H1 (cell line): ENCODE measurements at regions not wholly inside any gene's neighbourhood (a gene's known extent, or its start where the extent isn't known, plus 50 kb on each side); places are given as distances from the start of the nearest gene placed in this dataset.

ENCODE experiments used
- CTCF ChIA-PET: fragments of 300-600 bp; sonication (Branson Sonifier 250); formaldehyde crosslinking; loops from one replicate; lab custom pipeline; 2021; ENCODE audit not compliant: partially characterized antibody; lab: Charles Lee
- POLR2A ChIA-PET: fragments of 300-600 bp; sonication (Branson Sonifier 250); formaldehyde crosslinking; loops from one replicate; lab custom pipeline; 2021; ENCODE audit warnings: inconsistent platforms; ENCODE audit not compliant: partially characterized antibody; lab: Charles Lee
- DNase-seq, 2 experiments: peaks; one replicate each; pipeline versions ENCODE4 v3.0.0 to v3.0.0-alpha.2; 2010 to 2022; ENCODE audit warnings: low spot score in 2 of 2, low read depth in 1 of 2, mixed read lengths in 1 of 2
- FAIRE-seq: peaks from 2 replicates; lab custom pipeline; 2011; peaks lifted over from hg19 to GRCh38; lab: Jason Lieb, UNC
- H2AFZ ChIP-seq: 2 replicates; pipeline ENCODE4 v1.8.1; 2012; ENCODE audit warnings: low read length, inconsistent platforms
- H2AK5ac ChIP-seq: 2 replicates; pipeline ENCODE4 v1.6.1; 2013; ENCODE audit warnings: low read depth, low read length
- H2BK120ac ChIP-seq: replicated peaks from 2 replicates; pipeline ENCODE3; 2013; ENCODE audit warnings: low read depth, low read length, inconsistent platforms
- H2BK12ac ChIP-seq: 2 replicates; pipeline ENCODE4 v1.6.1; 2013; ENCODE audit warnings: low read depth, low read length
- H2BK15ac ChIP-seq: 2 replicates; pipeline ENCODE4 v1.6.1; 2013; ENCODE audit warnings: low read length
- H2BK20ac ChIP-seq: 2 replicates; pipeline ENCODE4 v1.6.1; 2013; ENCODE audit warnings: low read length
- H2BK5ac ChIP-seq: 2 replicates; pipeline ENCODE4 v1.6.1; 2013; ENCODE audit warnings: low read depth, low read length
- H3K14ac ChIP-seq: 2 replicates; pipeline ENCODE4 v1.6.1; 2013; ENCODE audit warnings: inconsistent platforms; ENCODE audit not compliant: insufficient read length
- H3K18ac ChIP-seq: 2 replicates; pipeline ENCODE4 v1.6.1; 2013; ENCODE audit warnings: low read length; ENCODE audit errors: extremely low read depth
- H3K23ac ChIP-seq: 2 replicates; pipeline ENCODE4 v1.6.1; 2013; ENCODE audit warnings: inconsistent platforms; ENCODE audit not compliant: insufficient read length
- H3K23me2 ChIP-seq: 2 replicates; pipeline ENCODE4 v1.6.1; 2013; ENCODE audit warnings: low read depth, low read length
- H3K27ac ChIP-seq: 2 replicates; pipeline ENCODE4 v1.6.1; 2011; ENCODE audit warnings: low read depth, low read length, inconsistent platforms
- H3K27me3 ChIP-seq, 4 experiments: replicated peaks in 1 of 4; 1 replicate in 1 of 4; 2 replicates in 3 of 4; pipeline versions ENCODE4 v1.6.1 to v1.8.1; 2011 to 2013; ENCODE audit warnings: low read length in 3 of 4, mild to moderate bottlenecking in 3 of 4, inconsistent platforms in 2 of 4, mixed read lengths in 2 of 4, moderate library complexity in 1 of 4; ENCODE audit not compliant: control insufficient read depth in 3 of 4, insufficient read depth in 3 of 4; ENCODE audit errors: extremely low read depth in 1 of 4
- H3K36me3 ChIP-seq, 4 experiments: 2 replicates each; pipeline versions ENCODE4 v1.6.1 to v1.8.1; 2011 to 2013; ENCODE audit warnings: mild to moderate bottlenecking in 4 of 4, low read length in 3 of 4, moderate library complexity in 2 of 4, control low read depth in 1 of 4, inconsistent platforms in 1 of 4; ENCODE audit not compliant: insufficient read depth in 4 of 4, control insufficient read depth in 2 of 4
- H3K4ac ChIP-seq: replicated peaks from 2 replicates; pipeline ENCODE3; 2013; ENCODE audit warnings: low read length, low read depth, mixed read lengths, inconsistent platforms; ENCODE audit not compliant: insufficient read length
- H3K4me1 ChIP-seq, 4 experiments: replicated peaks in 1 of 4; 1 replicate in 1 of 4; 2 replicates in 3 of 4; pipeline versions ENCODE4 v1.6.1 to v1.8.1; 2011 to 2013; ENCODE audit warnings: low read length in 3 of 4, inconsistent platforms in 2 of 4, mixed read lengths in 1 of 4; ENCODE audit not compliant: insufficient read depth in 4 of 4, control insufficient read depth in 3 of 4
- H3K4me2 ChIP-seq, 2 experiments: 2 replicates each; pipeline versions ENCODE4 v1.6.1 to v1.8.1; 2011 to 2013; ENCODE audit warnings: low read depth in 2 of 2, low read length in 2 of 2, control low read depth in 1 of 2, inconsistent platforms in 1 of 2, mild to moderate bottlenecking in 1 of 2; ENCODE audit not compliant: insufficient read depth in 1 of 2
- H3K4me3 ChIP-seq, 4 experiments: fragments of 200-600, 300-600 bp in 1 of 4; sonication (generic), shearing (Covaris generic), sonication (Bioruptor Twin) in 1 of 4; 2 replicates each; pipeline versions ENCODE4 v1.5.1 to v1.8.1; 2011 to 2016; ENCODE audit warnings: low read length in 4 of 4, low read depth in 3 of 4, control low read depth in 2 of 4, inconsistent platforms in 2 of 4, mild to moderate bottlenecking in 2 of 4, mixed read lengths in 1 of 4, moderate library complexity in 1 of 4; ENCODE audit not compliant: insufficient read depth in 2 of 4; ENCODE audit errors: extremely low read depth in 1 of 4
- H3K56ac ChIP-seq: replicated peaks from 2 replicates; pipeline ENCODE3; 2013; ENCODE audit warnings: low read depth, mild to moderate bottlenecking, mixed read lengths, low read length, inconsistent platforms; ENCODE audit not compliant: insufficient read length
- H3K79me1 ChIP-seq: 2 replicates; pipeline ENCODE4 v1.6.1; 2013; ENCODE audit warnings: low read depth, low read length, control low read depth
- H3K79me2 ChIP-seq, 2 experiments: 2 replicates each; pipeline versions ENCODE4 v1.6.1 to v1.8.1; 2012 to 2013; ENCODE audit warnings: low read length in 2 of 2, mild to moderate bottlenecking in 2 of 2, inconsistent platforms in 1 of 2; ENCODE audit not compliant: insufficient read depth in 2 of 2, control insufficient read depth in 1 of 2
- H3K9ac ChIP-seq, 4 experiments: replicated peaks in 1 of 4; 1 replicate in 1 of 4; 2 replicates in 3 of 4; pipeline versions ENCODE4 v1.6.1 to v1.8.1; 2011 to 2013; ENCODE audit warnings: low read depth in 3 of 4, low read length in 3 of 4, control low read depth in 2 of 4, mild to moderate bottlenecking in 2 of 4, moderate library complexity in 2 of 4, inconsistent platforms in 1 of 4; ENCODE audit errors: extremely low read depth in 1 of 4
- H3K9me3 ChIP-seq, 2 experiments: 2 replicates each; pipeline versions ENCODE4 v1.6.1 to v1.8.1; 2012 to 2013; ENCODE audit warnings: mild to moderate bottlenecking in 2 of 2, moderate library complexity in 2 of 2, control low read depth in 1 of 2, inconsistent platforms in 1 of 2, low read depth in 1 of 2, low read length in 1 of 2, mixed read lengths in 1 of 2; ENCODE audit not compliant: insufficient read depth in 2 of 2
- H4K20me1 ChIP-seq, 2 experiments: replicated peaks in 1 of 2; 2 replicates each; pipeline versions ENCODE3 to v1.8.1; 2011 to 2013; ENCODE audit warnings: inconsistent platforms in 2 of 2, low read length in 2 of 2, mild to moderate bottlenecking in 1 of 2; ENCODE audit not compliant: insufficient read depth in 2 of 2, control insufficient read depth in 1 of 2
- H4K5ac ChIP-seq: 2 replicates; pipeline ENCODE4 v1.6.1; 2013; ENCODE audit warnings: low read length, low read depth, mixed read lengths, inconsistent platforms; ENCODE audit not compliant: insufficient read length
- H4K8ac ChIP-seq: 2 replicates; pipeline ENCODE4 v1.8.0; 2013; ENCODE audit warnings: mild to moderate bottlenecking, moderate library complexity, low read length, inconsistent platforms; ENCODE audit not compliant: insufficient read depth; ENCODE audit errors: extremely low read depth
- H4K91ac ChIP-seq: replicated peaks from 2 replicates; pipeline ENCODE3; 2013; ENCODE audit warnings: low read length, mixed read lengths, inconsistent platforms; ENCODE audit not compliant: insufficient read length
- ASH2L ChIP-seq: fragments of 200-600, 300-600 bp; sonication (generic); IDR thresholded peaks from one replicate; pipeline ENCODE4 v1.7.1; 2017; ENCODE audit warnings: low read length
- ATF2 ChIP-seq: IDR thresholded peaks from 2 replicates; pipeline ENCODE4 v1.6.1; 2012; ENCODE audit warnings: low read length, inconsistent platforms
- CBX8 ChIP-seq: fragments of 300-800, 300-1000 bp; sonication (generic); IDR thresholded peaks from 2 replicates; pipeline ENCODE4 v1.7.1; 2016; ENCODE audit warnings: low read depth, low read length, borderline replicate concordance
- E2F6 ChIP-seq: IDR thresholded peaks from 2 replicates; pipeline ENCODE4 v1.6.1; 2012; ENCODE audit warnings: inconsistent platforms
- GTF2F1 ChIP-seq: IDR thresholded peaks from 2 replicates; pipeline ENCODE4 v1.6.1; 2012; ENCODE audit warnings: low read depth, low read length, improper control_type of control experiment, borderline replicate concordance
- KDM5A ChIP-seq: fragments of 200-600 bp; IDR thresholded peaks from 2 replicates; pipeline ENCODE4 v1.7.1; 2012; ENCODE audit warnings: mild to moderate bottlenecking, low read length, inconsistent platforms, mixed read lengths
- RBBP5 ChIP-seq: IDR thresholded peaks from 2 replicates; pipeline ENCODE4 v1.7.1; 2012; ENCODE audit warnings: low read depth, mild to moderate bottlenecking, inconsistent platforms, low read length, moderate library complexity, borderline replicate concordance
- SP1 ChIP-seq: IDR thresholded peaks from 2 replicates; pipeline ENCODE4 v1.6.1; 2011; ENCODE audit warnings: low read depth, low read length
- SUZ12 ChIP-seq: fragments of 200-600 bp; sonication (generic); IDR thresholded peaks from 2 replicates; pipeline ENCODE4 v1.6.1; 2012; ENCODE audit warnings: mild to moderate bottlenecking, inconsistent platforms, low read length, moderate library complexity, mixed read lengths
- TCF12 ChIP-seq: IDR thresholded peaks from 2 replicates; pipeline ENCODE4 v1.6.1; 2011; ENCODE audit warnings: low read depth, mild to moderate bottlenecking, low read length
- WGBS, 2 experiments: shearing (Covaris generic) in 1 of 2; methylation state at CpG; one replicate each; pipeline versions ENCODE4 v1.1.6 to v1.1.7; 2013 to 2015; ENCODE audit warnings: low lambda C conversion rate in 2 of 2, mixed read lengths in 2 of 2, inconsistent platforms in 1 of 2, low coverage in 1 of 2, missing lambda C conversion rate in 1 of 2; ENCODE audit not compliant: insufficient replicate concordance in 2 of 2, insufficient coverage in 1 of 2, insufficient read length in 1 of 2; ENCODE audit errors: extremely low coverage in 1 of 2, missing lambda C conversion rate in 1 of 2; 5-methylcytosine and 5-hydroxymethylcytosine counted together

GRCh38 chr14:82122655-82123054 lies 589.0 kb upstream of the SEL1L start:
- no peak overlapping the region for H2BK5ac ChIP-seq
- H3K79me2 ChIP-seq, result no peaks in the 10 kb centered on the region
- no peak overlapping the region for H3K4me2 ChIP-seq
- no peak overlapping the region for H2BK20ac ChIP-seq
- H3K36me3 ChIP-seq, result no peaks in the 10 kb centered on the region
- POLR2A ChIA-PET, result no interaction called here
- no peak overlapping the region for H2BK120ac ChIP-seq
- no peak overlapping the region for H3K23ac ChIP-seq
- no peaks in the 10 kb centered on the region for H3K27me3 ChIP-seq
- H3K23me2 ChIP-seq, result no peaks in the 10 kb centered on the region
- H3K4me1 ChIP-seq, result no peaks in the 10 kb centered on the region
- H4K20me1 ChIP-seq, result peaks cover 0 to 1% of the 10 kb centered on the region in 2 experiments
- no peak overlapping the region for H3K27ac ChIP-seq
- no peak overlapping the region for H4K5ac ChIP-seq
- H4K8ac ChIP-seq, result no peak overlapping the region
- H4K91ac ChIP-seq, result no peak overlapping the region
- no peak for FAIRE-seq
- no peak overlapping the region for H2BK15ac ChIP-seq
- DNase-seq, result no peak
- H3K56ac ChIP-seq, result no peak overlapping the region
- CTCF ChIA-PET, result interaction anchor here (1.2 kb wide), 1 partner anchor 34 kb away, joined by 3 read pairs; no protein-coding TSS in a partner anchor
- no peak overlapping the region for H3K14ac ChIP-seq
- WGBS, 2 experiments, result 53% methylated on average over 1 of the region's 1 CpG; no CpG with 5 or more reads in 1 of the 2 experiments
- H3K4ac ChIP-seq, result no peak overlapping the region
- no peak overlapping the region for H2BK12ac ChIP-seq
- no peak overlapping the region for H3K18ac ChIP-seq
- TF ChIP-seq SUZ12 (no peak), CBX8 (no peak), GTF2F1 (no peak), KDM5A (no peak), ATF2 (no peak), ASH2L (no peak), RBBP5 (no peak), TCF12 (no peak), E2F6 (no peak), SP1 (no peak)
- H3K9ac ChIP-seq, result no peak overlapping the region
- H3K4me3 ChIP-seq, result no peak overlapping the region
- H3K9me3 ChIP-seq, result no peaks in the 10 kb centered on the region
- H3K79me1 ChIP-seq, result no peaks in the 10 kb centered on the region
- H2AK5ac ChIP-seq, result no peak overlapping the region
- no peak overlapping the region for H2AFZ ChIP-seq
